GM11168 (cell line): ENCODE measurements at regions not wholly inside any gene's neighbourhood (a gene's known extent, or its start where the extent isn't known, plus 50 kb on each side); places are given as distances from the start of the nearest gene placed in this dataset.

Experiments used
- in situ Hi-C: fragments of 300-500 bp; cut with MboI; formaldehyde crosslinking; loops from one replicate; pipeline ENCODE4 v1.12.0; 2022; ENCODE audit warnings: low sequenced_read_pairs; ENCODE audit not compliant: unreplicated experiment

DNA sequence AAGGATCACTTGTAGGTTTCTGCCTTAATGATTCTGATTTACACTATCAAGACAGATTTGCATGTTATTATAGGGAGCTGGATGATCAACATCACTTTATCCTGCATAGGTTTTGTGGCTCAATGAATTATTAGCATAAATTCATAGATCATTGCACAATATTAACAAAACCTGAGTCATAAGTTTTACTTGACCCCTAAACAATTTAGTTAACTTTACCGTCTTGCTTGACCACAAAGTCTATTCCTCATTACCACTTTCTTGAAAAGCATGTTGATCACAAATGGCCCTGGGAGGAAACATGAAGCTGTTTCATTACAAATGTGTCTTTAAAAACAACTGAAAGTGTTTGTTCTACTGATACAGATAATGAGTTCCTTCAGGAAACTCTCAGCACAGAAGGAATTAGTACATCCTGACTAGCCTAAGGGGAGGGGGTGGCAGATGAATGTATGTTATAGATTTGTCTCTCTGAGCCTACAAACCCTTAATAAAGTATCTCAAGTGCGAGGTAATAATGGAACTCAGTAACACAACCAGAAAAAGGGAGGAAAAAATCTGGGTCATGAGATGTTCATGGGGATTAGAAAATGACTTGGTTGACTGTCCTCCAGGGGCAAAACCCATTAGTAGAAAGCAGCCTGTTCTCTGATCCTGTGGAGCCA lies 303.4 kb downstream of the PIK3C3 start:
- in situ Hi-C loops, result no loop called here

DNA sequence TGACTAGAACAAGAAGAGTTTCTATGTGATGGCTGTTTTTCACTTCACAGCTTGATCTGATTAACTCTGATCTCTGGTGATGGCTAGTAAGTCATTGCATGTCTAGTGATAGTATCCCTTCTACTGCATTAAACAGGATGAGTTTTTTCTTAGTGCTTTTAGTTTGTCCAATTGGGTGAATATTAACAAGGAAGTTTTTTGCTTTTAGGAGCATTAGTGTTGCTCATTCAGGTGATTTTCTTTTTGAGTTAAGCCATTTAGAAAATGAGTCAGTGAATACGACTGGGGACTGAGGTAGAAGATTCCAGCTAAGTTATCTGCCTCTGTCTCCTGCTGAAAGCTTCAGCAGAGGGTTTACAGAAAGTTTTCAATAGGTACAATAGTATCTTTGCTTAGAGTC lies 306.7 kb downstream of the PIK3C3 start:
- in situ Hi-C loops, result no loop called here

DNA sequence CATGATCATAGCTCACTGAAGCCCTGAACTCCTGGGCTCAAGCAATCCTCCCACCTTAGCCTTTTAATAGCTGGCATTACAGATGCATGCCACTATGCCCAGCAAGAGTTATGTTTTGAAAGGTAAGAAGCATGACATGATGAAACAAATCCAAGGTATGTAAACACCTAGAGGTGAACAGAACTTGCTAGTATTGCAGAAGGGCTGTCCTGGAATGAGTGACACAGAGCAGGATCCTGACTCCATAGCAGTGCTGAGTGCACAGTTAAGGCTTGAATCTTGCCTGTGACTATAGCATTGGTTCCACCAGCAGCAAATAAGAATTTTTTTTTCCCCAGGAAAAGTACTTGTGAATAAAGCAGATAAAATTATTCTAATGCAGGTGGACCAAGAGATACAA lies 309.5 kb downstream of the PIK3C3 start:
- in situ Hi-C loops, result no loop called here

DNA sequence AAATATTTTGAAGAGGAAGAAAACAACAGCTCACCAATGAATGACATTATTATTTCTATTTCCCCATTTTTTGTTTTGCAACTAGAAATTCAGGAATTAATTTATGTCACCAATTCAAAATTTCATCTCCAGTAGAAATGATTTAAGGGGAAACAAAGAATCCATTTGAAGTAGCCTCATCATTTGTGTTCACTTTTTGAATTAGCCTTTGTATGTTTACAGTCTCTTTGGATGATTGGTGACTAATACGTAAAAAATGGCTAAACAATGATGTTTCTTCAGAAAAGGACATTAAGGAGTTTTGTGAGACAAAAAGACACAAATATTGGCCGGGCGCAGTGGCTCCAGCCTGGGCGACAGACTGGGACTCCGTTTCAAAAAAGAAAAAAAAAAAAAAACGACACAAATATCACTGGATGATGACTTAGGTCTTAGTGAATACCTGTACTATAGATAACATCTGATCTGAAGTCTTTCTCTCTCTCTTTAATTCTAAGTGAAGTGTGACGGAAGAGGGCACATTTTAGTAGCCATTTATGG lies 313.2 kb downstream of the PIK3C3 start:
- in situ Hi-C loops, result no loop called here

DNA sequence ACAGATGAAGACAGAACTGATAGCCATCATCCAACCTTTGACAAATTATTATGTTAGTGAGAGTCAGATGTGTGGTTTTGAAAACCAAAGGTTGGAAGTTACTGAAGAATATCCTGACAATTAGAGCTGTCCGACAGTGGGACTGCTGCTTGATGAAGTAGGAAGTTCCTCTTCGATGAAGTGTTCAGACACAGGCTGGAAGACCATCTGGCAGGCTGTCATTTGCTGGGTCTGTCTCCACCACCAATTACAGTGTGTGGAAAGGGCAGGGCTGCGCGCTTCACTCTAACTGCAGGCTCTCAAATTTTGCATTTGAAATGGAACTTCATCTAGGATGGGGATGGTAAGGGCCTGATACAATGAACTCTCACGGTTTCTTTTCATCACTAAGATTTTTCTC lies 313.8 kb downstream of the PIK3C3 start:
- in situ Hi-C loops, result no loop called here

DNA sequence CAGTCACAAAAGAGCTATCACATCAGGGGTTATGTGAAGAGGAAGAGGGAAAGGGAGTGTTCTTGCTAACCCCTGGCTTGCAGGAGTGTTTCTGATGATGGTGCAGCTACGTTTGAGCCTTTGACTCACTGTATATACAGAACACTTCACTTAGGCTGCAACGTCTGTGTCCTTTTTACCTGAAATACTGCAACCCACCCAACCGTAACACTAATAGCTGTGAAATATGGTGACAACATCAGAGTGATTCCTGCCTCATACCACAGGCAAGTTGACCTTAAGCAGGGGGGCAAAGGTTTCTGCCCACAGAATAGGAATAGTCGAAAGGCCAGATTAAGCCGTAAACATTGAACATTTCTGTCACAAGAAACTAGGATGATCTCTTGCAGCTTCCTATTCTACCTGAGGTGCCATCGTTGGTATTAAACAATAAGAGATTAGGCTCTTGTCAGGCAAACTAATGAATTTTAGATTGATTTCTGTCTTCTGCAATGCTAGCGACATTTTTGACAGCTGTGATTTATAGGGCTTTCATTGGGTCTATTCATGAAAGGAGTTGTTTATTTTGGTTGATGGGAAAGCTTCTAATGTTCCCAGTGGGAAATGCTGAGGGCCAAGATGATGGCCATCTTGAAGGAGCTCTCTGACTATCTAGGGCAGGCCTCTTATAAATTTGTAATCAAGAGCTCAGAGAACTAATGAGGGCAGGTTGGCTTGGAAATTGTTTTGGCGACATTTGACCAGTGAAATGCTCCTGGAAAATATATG lies 316.8 kb downstream of the PIK3C3 start:
- in situ Hi-C loops, result no loop called here

DNA sequence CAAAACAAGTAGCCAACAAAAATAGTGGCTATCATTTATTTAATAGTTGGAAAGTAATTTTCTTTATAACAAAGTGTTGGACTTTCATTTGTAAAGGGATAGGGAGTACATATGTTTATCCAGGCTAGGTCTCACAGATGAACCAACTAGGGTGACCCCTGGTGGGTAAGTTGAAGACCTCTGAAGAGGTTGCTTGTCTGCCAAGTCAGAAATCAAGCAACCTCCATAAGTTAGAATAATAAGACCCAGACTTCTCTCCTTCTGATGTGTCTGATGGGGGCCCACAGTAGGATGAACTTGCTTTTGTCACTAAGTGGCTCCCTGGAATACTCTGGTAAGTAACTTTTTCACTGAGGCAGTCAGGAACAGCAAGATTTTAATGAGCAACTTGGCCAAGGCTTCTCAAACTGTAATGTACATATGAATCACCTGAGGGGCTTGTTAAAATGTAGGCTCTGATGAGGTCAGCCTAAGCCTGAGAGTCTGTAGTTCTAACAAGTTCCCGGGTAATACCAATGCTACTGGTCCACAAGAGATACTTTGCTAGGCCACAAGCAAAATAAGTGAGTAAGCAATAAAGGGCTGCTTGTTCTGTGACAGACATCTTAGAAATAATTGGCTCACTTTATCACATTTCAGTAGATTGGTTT lies 319.6 kb downstream of the PIK3C3 start:
- in situ Hi-C loops, result loop anchor here (25.0 kb wide), 1 partner anchor 162 kb away; no protein-coding TSS in a partner anchor

DNA sequence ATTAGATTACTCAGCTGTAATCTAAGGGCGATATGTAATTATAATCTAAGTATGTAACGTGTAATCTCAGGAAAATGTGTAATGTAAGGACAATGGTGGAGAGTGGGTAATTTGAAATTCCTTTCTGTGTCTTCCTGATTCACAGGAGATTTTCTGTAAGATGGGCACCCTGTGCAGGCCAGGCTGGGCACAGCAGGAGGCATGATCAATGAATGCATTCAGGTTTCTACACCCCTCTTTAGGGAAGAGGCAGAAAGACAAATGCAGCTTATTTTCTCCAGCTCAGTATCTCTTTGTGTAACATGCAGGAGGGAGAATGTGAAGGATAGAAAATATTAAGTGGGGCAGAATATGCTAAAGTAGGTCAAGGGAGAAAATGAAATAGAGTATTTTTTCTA lies 320.1 kb downstream of the PIK3C3 start:
- in situ Hi-C loops, result loop anchor here (25.0 kb wide), 1 partner anchor 163 kb away; no protein-coding TSS in a partner anchor

DNA sequence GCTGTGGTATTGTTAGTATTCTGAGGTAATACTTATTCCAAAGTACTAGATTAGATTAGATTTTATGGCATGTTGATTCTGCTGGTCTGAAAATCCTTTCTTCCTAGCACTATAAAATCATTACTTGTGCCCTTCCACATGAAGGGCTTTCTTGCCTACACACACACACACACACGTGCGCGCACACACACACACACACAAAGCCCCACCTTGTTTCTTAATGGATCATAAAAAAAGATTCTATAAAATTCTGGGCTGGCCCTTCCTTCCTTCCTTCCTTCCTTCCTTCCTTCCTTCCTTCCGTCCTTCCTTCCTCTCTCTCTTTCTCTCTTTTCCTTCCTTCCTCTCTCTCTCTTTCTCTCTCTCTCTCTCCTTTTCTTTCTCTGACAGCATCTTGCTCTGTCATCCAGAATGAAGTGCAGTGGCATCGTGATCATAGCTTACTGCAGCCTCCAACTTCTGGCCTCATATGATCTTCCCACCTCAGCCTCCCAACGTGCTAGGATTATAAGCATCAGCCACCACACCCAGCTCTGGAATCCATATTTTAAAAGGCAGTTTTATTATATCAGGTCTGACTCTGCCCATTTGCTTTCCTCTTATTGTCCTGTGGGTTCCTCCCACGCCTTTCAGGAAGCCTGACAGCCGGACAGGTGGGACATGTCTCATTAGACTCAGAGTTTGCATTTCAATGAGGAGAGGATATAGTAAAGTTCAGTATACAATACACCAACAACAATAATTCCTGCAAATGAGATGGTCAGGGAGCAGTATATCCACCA lies 321.1 kb downstream of the PIK3C3 start:
- in situ Hi-C loops, result loop anchor here (25.0 kb wide), 1 partner anchor 164 kb away; no protein-coding TSS in a partner anchor

DNA sequence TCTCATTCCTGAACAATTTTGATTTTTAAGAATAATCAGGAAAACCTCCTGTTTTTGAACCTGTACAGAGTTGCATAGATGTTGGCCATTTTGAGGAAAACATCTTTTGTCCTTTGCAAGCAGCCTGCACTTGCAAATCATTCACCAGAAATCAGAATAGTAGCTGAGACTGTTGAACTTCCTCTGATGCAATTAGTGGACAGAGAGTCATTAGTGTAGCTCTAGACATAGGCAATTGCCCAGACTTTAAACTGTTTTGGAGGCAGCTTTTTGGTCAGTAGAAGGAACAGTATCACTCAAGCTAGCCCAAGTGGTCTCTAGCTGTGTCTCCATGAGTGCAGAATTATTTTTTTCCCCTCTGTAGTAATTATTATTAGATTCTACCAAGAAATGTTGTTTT lies 326.1 kb downstream of the PIK3C3 start:
- in situ Hi-C loops, result loop anchor here (25.0 kb wide), 1 partner anchor 169 kb away; no protein-coding TSS in a partner anchor

DNA sequence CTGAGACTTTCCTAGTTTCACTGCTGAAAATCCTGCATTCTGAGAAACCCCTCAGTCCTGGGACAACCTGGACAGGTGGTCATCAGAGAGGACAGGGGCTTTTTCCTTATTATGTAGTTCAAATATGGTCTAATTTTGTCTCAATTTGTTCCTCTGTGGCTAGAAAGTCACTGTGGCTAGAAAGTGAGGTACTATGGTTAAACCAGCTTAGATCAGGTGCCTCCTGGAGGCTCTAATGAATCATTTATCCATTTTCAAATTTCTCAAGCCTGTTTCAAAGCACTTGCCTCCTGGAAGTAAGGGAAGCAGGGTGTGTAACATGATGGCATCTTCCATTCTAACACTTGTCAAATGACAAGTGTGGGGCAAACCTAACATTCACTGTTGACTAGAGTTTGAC lies 326.8 kb downstream of the PIK3C3 start:
- in situ Hi-C loops, result loop anchor here (25.0 kb wide), 1 partner anchor 170 kb away; no protein-coding TSS in a partner anchor

DNA sequence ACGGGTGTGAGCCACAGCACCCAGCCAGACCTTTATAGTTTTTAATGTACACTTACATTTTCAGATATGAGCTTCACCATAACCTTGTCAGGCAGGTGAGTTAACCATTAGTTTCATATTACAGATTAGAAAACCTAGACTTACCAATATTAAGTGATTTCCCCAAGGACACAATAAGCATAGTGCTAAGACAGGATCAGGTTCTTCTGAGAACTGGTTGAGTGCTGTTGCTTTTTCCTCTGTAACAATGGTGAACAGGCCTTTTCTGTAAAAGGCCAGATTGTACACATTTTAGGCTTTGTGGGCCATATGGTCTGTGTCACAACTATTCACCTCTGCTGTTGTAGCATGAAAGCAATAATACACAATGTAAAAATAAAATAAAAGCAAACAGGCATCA lies 332.0 kb downstream of the PIK3C3 start:
- in situ Hi-C loops, result loop anchor here (25.0 kb wide), 1 partner anchor 175 kb away; no protein-coding TSS in a partner anchor

DNA sequence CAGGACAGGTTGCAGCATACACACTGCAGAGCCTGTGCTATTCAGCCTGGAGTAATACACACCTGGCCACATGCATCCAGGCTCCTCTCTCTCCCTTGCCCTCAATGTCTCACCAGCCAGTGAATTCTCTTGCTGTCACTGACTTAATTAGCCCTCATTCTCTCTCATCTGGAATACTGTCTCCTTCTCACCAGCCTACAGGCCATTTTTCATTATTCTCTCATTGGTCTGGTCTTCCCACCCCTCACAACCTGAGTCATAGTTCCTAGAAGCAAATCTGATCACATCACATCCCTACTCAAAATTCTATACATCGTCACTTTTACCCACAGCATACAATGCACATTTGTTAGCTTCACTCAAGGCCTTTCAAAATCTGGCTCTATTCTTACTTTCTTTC lies 333.1 kb downstream of the PIK3C3 start:
- in situ Hi-C loops, result loop anchor here (25.0 kb wide), 1 partner anchor 176 kb away; no protein-coding TSS in a partner anchor

DNA sequence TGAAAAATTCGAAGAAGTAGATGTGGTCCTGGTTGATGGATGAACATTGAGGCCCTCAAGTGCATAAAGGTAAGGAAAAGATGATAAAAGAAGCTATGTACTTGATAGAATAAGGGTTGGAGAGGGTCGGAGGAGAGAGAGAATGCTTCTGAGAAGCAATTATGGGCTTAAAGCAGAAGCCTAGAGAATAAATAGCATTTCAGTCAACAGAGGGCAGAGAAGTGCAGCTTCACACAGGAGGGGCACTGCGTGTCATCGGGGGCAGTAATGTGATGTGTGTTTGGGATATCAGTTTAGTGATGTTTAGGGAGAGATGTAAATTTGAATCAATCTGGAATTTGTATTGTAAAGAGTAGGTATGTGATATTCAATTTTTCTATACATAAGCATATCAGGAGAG lies 334.5 kb downstream of the PIK3C3 start:
- in situ Hi-C loops, result loop anchor here (25.0 kb wide), 1 partner anchor 177 kb away; no protein-coding TSS in a partner anchor

DNA sequence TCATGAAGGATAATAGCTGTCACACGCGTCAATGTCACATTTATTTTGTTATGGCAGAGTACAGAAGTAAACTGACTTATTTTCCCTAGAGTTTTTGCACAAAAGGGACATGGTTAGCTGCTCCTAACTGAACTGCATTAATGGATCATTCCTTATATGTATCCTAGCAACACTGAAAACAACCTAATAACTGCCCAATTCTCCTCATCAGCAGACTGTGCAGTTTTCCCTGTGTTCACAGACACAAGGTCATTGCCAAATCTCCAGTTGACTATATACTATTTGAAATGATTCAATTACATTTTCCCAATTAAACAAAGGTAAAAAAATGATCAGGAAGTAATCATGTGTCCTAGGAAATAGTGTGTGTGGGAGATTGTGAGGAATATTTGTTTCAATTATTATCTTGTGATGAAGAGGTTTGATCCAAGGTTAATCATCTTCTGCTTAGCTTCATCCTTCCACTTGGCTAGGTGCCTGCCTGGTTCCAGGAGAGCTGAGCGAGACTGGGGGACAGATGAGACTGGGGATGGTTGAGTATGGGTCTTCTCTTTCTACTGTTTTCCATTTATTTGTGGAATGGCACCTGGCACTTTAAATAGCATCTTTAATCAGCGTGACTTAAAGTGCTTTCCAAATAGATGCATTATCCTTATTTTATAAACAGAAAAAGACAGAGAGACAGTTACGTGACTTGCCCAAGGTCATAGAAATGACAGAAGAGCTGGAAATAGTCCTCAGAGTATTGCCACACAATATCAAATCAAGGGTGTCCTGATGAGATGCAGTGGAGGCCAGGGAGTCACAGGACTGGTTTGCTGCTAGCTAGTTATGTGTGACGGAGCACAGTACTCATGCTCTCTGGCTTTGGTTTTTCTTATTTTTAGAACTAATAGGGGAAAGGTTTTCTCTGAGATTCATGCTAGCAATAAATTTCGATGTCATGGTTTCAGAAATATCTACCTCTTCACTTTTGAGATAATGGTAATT lies 335.6 kb downstream of the PIK3C3 start:
- in situ Hi-C loops, result loop anchor here (25.0 kb wide), 1 partner anchor 178 kb away; no protein-coding TSS in a partner anchor

DNA sequence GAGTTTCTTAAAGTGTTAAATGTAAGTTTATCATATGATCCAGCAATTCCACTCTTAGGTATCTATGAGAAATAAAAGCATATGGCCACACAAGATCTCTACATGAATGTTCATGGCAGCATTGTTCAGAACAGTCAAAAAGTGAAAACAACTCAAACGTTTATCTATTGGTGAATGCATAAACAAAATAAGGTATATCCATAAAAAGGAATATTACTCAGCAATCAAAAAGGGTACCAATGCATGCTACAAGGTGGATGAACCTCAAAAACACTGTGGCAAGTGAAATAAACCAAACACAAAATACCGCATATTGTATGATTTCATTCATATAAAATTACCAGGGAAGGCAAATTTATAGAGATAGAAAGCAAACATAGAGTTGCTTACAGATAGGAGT lies 337.6 kb downstream of the PIK3C3 start:
- in situ Hi-C loops, result loop anchor here (25.0 kb wide), 1 partner anchor 180 kb away; no protein-coding TSS in a partner anchor

DNA sequence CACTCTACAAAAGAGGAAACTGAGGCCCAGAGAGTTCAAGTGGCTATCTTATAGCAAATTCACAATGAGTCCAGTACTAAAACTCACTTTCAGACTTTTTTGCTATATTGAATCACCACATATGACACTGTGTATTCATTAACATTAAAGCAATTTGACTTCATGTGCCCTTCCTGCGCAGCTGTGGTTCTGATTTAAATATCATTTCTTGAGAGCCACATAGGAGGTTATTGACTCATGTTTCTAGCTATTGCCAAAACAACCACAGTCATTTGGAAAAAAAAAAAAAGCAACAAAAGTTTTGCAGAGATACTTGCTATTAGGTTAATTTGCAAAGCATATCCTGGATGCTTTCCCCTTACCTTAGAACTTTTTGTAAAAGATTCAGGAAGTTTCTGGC lies 341.2 kb downstream of the PIK3C3 start:
- in situ Hi-C loops, result loop anchor here (25.0 kb wide), 1 partner anchor 184 kb away; no protein-coding TSS in a partner anchor

DNA sequence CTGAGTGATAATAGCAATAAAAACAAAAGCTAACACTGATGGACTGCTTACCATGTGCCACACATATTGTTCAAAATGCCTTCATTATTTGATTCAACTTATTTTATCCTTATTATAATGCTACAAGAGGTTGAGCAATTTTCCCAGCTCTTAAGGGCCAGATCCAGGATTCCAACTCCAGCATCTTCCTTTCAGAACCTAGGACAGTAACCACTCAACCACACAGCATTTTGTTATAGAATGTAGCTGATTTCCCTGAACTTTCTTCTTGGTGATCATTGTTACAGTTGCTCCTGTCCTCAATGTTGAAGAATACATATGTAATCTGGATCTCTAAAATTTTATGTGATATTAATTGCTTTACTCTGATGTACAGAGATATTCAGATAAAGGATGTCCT lies 341.7 kb downstream of the PIK3C3 start:
- in situ Hi-C loops, result loop anchor here (25.0 kb wide), 1 partner anchor 184 kb away; no protein-coding TSS in a partner anchor
